NCI-H187 treated with DMSO at 0.1 percent for 48 hours (cell line): ENCODE measurements at regions not wholly inside any gene's neighbourhood (a gene's known extent, or its start where the extent isn't known, plus 50 kb on each side); places are given as distances from the start of the nearest gene placed in this dataset.
A peak's percentile ranks its signal among the peaks of the same experiment; 100 is the strongest.
"Not testable (repeated sequence)": the region's sequence is repeated elsewhere in the genome, so short reads cannot be mapped to it uniquely, and the experiment has no call there.

Source experiments
- DNase-seq: peaks from one replicate; lab custom pipeline; 2025; lab: John Stamatoyannopoulos, UW

GRCh38 chr1:87398641-87399040 lies 70.0 kb downstream of the LMO4 start:
- no peak for DNase-seq

GRCh38 chr1:87399264-87399663 lies 70.6 kb downstream of the LMO4 start:
- DNase-seq, result peak; percentile 78

DNA sequence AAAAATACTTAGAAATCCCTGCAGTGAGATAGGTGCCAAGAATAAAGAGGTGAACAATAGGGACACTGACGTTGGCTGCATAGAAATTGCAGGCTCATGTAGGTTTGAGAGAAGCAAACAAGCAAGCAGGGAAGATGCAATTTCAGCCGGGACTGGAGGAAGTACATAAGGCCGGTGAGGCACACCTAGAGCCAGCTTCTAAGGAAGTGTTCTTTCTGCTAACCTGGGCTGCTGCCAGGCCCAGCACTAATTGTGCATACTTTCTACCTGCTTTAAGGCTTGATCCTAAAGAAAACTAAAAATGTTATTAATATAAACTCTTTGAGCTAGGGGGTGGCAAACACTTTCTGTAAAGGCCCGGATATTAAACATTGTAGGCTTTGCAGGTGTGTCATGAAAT lies 71.0 kb downstream of the LMO4 start:
- peak; percentile 78 for DNase-seq

DNA sequence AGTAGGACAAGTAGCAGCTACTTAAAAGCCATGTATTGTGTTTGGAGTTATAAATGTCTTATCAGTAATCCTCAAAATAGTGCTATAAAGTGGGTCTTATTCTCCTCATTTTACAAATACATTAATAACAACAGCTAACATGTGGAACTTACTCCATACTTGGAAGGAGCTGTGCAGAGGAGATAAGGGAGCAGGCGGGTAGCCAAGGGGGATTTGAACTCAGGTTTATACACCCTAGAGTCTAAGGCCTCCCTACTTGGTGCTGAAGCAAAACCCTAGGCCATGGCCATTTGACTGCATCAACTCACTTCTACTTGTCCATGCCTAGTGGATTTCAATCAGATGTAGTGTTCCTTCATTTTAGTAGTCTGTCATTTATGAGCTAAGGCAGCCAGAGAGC lies 72.1 kb downstream of the LMO4 start:
- no peak for DNase-seq

DNA sequence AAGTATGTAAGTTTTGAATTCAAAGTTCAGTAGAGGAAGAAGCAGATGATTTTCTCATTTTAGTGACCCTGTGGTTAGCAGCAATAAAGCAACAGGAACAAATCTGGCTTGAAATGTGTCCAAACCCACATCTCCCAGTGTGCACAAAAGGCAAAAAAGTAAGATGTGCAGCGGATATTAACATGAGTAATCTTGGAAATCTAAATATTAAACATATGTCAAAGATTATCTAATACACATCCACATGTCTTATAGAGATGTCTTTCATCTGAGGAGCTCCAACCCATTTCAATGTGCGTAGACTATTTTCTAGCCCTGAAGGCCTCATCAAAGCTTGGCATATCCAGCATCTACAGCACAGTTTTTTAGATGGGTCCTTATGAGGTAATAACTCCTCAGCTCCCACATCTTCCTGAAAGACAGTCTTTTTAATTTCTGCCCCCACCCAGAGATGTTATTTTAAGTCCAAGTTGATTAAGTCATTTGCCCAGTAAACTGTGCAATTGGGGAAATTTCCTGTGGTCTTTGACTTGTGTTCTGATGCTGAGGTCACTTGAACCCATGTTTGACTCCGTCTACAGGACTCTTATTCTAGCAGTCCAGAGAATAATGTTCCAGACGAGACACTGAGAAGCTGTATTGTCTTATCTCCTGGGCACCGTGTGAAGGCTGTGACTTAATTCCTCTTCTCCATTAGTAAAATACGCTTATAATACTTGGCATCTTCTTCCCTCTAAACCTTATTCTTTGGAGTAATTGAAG lies 73.7 kb downstream of the LMO4 start:
- DNase-seq, result no peak

DNA sequence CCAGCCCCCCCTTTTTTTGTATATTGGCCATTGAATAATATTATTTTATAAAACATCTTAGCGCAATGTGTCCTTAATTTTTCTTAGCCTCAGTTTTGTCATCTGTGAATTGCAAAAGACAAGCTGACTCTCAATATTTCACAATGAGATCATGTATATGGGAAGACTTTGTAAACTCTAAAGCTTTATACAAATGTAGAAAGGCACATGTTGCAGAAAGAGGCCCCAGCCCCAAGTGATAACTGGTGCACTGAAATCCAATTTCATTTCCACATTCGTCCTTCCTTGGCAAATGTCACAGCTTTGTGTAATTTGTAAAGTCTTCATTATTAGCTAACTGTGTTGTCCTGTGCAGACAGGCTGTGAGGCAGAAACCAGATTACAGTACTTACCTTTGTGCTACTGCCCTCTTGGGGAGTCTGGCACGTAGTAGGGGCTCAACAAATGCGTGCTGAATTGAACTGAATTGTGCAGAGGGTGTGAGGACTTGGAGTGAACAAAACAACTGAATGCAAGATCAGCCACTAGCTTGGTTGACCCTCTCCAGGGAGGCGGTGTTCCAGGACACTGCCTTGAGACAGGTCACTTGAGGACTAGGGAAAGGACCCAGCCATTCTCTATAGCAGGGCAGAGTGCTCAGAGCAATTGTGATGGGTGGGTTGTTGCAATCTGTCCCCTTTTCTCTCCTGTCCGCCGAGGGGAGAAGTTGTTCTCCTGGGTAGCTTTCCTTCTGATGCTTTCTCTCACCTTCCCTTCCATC lies 74.6 kb downstream of the LMO4 start:
- no peak for DNase-seq

DNA sequence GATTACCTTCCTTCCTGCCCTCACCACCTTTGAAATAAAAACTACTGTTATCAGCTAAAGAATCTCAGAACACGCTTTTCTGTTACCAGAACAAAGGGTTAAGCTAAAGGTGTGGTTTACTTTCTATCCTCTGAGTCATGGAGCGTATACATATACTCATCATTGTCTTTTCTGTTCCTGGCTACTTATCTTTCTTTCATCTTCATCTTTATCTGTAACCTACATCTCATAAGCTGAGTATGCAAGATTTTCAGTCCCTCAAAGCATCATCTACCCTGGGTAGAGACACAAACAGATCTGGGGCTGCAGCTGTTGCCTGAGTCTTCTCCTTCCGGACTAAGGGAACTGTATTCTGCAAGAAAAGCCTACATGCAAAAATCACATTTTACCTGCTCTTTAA lies 75.6 kb downstream of the LMO4 start:
- DNase-seq, result no peak

DNA sequence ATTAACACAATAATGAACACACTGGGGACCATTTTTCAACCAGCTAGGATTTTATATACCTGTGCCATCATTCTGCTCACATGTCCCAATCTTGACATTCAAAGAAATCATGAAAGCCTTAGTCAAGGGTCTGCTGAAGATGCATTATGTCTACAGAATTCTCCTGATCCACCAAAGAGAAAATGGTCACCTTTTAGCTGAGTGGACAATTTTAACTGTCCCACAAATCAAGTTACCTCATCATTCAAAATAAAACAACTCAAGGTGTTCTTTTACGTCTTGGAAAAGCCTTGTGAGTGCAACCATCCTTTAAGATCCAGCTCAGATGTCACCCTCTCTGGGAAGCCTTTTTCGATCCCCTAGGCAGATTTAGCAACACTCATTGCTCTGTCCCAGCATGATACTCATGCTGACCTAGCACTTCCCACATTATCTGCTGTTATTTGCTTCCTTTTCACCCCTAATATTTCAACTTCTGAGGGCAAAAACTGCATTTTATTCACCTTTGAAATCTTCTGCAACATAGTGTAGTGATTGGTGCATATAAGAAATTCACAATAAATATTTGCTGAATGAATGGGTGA lies 80.1 kb downstream of the LMO4 start:
- no peak for DNase-seq

DNA sequence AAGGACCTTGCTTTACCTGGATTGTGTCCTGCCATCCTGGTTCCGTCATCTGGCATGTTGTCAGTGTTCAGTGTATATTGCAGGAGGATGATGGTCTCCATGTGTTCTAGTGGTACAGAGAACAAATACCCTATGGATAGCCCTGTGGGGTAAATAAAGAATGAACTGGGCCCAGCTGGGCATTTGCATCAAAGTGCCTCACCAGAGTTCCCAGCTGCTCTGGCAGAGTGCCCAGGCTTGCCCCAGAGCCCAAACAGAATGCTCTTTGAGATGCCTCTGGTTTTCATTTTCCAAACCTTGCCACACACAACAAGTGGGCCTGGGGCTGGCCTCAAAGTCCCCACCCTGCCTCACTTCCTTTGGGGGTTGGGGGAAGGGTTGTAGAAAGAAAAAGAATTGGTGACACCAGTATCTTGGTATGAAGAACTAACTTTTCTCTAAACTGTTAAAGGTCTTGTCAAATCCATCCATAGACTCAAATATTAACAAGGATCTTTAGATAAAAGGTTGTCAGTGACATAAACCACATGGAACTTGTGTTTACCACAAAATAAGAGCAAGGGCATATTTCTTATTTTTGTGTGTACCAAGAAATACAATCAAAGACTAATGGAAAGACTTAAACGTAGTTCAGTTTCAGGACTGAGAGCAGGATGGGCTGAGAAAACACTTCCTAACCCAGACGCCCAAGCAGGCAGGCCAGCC lies 82.2 kb downstream of the LMO4 start:
- no peak for DNase-seq

- DNase-seq, result not testable (repeated sequence)
These were observed 85.2 kb downstream of the LMO4 start for GRCh38 chr1:87413846-87414245.

GRCh38 chr1:87418048-87418447 lies 89.4 kb downstream of the LMO4 start:
- DNase-seq, result no peak

- no peak for DNase-seq
These were observed 93.1 kb downstream of the LMO4 start for GRCh38 chr1:87421809-87422208.

GRCh38 chr1:87424541-87424940 lies 95.9 kb downstream of the LMO4 start:
- no peak for DNase-seq

DNA sequence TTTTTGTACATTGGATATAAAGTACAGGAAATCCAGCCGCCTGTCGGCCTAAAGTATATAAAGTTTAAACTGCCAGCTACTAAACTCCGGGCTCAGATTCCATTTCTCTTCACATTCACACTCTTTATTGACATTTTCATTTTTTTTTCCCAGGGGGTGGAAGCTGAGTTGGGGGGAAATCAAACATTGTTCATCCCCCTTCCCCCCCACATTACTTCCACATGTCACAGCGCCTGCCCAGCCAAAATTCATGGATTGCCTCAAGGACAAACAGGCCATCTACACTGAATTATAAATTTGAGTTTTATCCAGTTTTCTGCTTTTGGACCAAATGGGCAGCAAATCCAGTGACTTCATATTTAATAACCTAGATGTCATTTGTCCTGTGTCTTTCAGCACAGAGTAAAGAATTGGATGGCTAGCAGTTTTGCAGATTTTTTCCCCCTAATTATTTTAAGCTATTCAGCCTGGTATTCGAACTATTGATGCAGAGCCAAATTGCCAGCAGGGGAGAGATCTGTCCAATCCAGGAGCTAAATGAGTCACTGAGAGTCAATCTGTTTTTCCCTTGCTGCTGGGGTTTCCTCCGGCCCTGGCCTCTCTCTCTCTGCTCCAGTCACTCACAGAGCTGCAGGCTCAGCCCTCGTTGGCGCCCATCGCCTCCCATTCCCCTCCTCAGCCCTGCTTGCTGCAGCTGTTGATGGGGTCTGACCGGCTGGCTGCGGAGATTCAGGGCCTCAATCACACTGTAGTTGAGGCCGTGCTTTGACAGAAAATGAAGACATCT lies 98.0 kb downstream of the LMO4 start:
- DNase-seq, result no peak

- DNase-seq, result no peak
These were observed 99.7 kb downstream of the LMO4 start for GRCh38 chr1:87428367-87428766.

- DNase-seq, result no peak
These were observed 100.2 kb downstream of the LMO4 start for GRCh38 chr1:87428883-87429282.

- no peak for DNase-seq
These were observed 104.0 kb downstream of the LMO4 start for GRCh38 chr1:87432685-87433084.

- not testable (repeated sequence) for DNase-seq
These were observed 104.4 kb downstream of the LMO4 start for GRCh38 chr1:87433101-87433500.

DNA sequence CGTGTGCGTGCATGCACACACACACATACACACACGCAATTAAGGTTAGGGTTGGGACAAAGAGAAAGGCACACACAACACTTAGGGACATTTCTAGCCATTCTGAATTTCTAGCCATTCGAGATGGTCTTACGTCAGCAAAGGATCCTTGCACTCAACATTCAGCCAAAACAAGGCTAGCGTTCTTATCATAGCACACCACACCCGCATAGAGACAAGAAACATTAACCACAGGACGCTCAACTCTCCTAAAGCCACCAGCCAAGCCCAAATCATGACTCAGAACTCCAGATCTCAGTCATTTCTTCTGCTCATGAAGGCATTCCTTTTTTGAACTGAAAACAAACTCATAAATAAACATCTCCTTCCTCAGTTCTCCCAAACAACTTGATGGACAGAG lies 106.8 kb downstream of the LMO4 start:
- DNase-seq, result no peak

DNA sequence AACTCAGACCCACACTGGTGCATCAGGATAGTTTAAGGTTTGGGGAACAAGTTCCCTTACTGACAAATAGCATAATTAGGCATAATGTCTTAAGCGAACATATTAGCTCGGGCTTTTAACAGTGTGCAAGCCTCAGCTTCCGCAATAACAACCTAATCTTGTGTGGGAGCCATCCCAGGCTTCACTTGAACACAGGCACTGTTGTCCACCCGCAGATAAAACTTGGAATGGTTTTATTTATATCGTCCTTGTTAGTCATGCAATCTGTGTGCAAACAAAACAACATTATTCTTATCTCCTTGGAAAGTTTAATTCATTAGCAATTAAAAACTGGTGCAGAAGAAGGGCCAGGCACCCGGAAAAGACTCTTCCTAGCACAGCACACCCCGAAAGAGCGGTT lies 107.4 kb downstream of the LMO4 start:
- not testable (repeated sequence) for DNase-seq

GRCh38 chr1:87436534-87436933 lies 107.9 kb downstream of the LMO4 start:
- no peak for DNase-seq
